DMS 273 (cell line): ENCODE measurements at regions not wholly inside any gene's neighbourhood (a gene's known extent, or its start where the extent isn't known, plus 50 kb on each side); places are given as distances from the start of the nearest gene placed in this dataset.

Experiments
- DNase-seq: peaks from one replicate; lab custom pipeline; 2025; ENCODE audit not compliant: unreplicated experiment; lab: John Stamatoyannopoulos, UW

DNA sequence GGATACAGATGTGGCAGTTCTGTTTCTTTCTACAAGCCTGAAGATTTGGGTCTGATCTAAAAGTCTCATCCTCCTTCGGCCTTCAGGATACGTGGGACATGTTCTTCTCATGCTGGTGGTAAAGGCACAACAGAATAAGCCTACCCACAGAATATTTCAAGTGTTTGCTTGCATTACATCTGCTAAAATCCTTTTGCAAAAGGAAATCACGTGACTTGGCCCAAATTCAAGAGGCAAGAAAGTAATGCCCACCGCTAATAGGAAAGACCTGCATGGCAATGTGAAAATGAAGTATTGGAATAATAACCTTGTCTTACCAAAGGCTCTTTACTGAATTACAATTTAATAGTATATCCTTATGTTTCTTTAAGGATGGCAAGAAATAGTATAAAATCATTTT is 439.9 kb upstream of the TGFBR2 start:
- DNase-seq = no peak

DNA sequence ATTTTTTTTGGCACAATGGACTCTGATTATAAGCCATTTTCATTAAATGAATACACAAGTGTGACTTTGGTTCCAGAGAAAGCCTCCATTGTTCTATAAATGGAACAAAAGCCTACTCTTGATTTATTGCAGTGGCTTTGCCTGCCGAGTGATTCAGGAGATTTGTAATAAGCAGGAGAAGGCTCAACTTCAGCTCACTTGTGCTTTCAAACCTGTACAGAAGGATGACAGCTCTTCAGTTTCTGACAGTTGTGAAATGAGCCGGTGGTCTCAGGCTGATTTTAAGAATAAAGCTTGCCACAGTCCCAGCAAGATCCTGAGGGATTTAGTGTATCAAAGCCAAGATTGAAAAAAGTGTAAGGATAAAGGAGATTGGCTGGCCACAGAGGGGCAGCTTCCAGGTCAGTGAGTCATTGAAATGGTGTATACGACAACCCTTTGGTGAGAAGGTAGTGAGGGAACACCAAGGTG is 438.8 kb upstream of the TGFBR2 start:
- no peak for DNase-seq

DNA sequence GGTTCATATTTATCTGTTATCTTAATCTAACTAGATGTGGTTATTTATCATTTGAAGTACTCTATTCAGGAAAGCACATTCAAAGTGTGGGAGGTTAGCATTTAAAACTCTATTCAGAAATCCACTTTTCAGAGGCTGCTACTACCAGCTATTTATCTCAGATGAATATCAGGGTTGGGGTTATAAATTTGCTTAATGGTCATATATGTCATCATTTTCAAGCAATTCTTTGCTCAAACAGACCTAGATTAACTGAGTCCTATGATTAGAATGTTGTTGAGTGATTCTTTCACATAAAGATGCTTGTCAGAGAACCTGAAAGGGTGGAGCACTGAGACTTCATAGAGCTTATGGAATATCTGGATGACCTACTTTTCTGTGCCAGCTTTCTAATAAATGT is 436.9 kb upstream of the TGFBR2 start:
- DNase-seq = no peak

DNA sequence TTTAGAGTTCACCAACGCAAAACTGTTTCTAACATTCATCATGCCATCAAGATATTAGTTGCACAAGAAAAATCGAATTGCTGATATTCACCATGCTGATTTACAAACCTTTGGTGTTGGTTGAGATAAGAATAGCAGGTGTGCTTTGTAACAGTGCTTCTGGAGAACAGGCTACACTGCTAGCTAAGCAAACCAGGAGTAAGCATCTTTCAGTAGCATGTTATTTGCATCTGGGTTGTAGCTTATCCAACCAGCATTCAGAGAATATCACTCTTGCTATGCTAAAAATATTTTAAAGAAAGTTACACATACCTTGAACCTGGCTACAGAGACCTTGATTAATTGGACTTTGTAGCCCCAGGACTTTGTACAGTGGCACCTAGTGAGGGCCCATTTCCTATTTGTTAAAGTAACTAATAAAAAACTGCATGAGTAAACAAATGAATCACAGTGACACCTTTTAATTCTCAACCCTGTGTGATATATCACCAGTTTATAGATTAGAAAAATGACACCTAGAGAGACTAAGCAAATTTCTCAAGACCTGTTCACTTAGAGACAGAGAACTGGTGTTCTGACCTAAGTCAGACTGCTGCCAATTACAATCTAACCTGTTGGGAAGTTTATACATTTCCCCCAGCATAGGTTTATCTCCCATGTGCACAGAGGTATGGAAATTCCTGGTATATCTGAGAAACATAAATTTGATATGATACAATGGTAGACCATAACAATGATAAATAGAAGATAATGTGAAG is 435.5 kb upstream of the TGFBR2 start:
- DNase-seq = no peak

DNA sequence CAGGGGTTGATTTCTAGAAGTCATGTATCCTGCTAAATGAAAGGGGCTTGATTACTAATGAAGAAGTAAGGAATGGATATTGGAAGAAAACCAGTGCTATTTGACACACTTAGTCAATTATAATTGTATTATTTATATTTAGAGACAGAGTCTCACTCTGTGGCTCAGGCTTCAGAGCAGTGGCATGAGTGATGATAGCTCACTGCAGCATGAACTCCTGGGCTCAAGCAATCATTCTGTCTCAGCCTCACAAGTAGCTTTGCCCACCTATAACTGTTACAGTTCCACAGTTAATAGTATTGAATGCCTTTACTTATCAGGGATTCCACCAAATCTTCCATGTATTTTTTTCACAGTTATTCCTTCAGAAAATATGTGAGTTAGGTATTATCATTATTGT is 432.0 kb upstream of the TGFBR2 start:
- no peak for DNase-seq

DNA sequence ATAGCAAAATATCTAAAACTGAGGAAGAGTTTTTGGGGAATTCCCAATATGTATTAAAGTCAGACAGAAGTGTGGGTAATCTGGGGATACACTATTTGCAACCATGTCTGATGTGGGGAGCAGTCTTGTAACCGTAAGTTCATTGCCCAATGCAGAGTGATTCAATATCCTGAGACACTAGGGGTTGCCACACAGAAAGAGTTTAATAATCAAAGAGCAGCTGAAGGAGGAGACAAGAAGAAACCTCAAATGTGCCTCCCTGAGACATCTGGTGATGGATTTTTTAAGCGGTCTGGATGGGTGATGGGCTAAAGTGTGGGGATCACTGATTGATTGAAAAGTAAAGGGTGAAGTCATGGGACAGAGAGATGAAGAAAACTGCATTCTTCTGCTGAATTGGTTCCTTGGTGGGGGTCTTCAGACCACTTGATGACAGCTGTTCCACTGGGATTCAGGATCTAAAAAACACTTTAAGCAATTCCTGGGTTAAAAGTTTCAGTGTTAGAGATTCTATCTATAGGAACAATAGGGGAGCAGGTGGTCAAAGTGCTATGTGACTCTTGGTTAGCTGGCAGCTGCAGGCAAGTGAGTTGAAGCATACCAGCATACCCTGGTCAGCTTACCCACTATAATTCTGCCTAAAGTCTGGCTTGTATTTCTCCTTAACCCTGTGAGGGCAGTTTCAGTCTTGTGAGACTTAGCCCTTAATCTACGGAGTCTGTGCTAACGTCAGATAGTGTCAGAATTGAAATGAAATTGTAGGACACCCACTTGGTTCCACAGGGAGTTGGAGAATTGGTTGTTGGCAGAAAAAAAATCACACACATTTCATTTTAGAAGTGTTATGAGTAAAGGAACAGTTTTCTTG is 425.9 kb upstream of the TGFBR2 start:
- DNase-seq = peak; percentile 26

DNA sequence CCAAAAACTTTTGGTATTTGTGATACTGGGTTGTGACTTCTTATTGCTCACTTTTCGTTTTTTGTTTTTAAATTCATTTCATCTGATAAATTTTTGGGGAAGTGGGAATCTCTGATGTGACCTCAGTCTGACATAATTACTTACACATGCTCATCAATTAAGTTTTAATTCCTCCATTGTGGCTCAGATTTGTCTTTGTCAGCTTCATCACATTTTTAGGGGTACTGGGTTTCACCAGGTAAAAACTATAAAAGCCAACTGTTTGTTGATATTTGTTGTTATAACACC is 425.3 kb upstream of the TGFBR2 start:
- no peak for DNase-seq

DNA sequence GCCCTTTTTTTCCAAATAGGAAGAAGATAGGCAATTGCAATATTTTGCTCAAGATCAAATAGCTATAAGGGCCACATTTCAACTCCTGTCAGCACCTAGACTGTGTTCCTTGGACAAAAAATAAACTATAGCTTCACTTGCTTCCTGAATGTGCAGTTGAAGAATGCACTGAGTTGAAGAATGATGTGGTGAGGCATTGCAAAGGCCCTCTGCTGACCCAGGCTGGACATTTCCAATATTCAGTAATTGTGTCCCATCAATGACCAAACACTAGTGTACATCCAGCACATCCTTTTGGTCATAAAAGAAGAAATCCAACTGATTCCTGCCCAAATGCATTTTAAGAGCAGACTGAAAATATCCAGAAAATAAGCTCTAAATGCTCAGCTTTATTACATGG is 424.8 kb upstream of the TGFBR2 start:
- no peak for DNase-seq

DNA sequence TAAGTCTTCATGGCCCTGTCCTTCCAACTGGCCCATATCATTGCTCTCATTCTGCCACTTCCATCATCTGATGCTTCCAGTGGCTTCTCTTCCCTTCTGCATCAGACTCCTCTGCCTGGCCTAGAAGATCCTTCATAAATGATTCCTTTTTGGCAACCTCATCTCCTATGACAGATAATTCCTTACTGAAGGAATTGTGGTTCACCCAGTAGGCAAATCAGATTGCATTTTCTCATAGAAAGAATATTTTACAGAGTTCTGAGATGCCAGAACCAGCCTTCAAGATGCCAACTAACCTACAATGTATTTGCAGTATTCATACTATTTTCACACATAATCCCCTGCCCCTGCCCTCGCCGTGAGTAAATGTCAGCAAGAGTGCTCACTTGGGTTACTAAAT is 423.0 kb upstream of the TGFBR2 start:
- no peak for DNase-seq

DNA sequence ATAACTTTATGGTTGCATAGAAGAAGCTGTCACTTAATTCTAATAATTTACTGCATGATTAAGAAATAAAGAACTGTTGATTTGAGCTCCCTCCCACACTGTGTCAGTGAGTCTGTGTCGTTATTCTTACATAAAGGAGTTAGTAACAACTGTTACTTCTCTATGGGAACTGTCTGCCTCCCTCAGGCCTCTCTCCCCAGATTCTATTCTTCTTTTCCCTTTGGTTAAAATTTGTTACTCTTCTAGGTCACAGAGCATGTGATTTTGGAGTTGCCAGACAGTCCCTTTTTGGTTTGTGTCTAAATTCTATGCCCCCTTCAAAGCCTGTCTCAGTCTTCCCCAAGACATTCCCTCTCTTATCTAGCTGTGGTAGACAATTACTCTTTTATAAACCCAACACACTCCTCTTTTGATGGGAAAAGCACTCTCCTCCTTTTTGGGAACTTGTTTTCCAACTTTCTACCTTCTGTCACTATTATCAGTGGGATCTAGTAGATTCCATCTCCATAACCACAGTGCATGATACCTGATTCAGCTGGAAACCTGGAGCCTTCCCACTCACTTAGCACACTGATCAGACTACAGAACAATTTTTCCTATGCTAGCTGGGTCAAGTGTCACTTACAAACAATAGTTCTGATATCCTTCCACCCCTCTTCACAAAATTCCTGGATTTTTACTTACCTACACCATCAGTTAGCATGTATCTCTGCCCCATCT is 422.1 kb upstream of the TGFBR2 start:
- DNase-seq = no peak

DNA sequence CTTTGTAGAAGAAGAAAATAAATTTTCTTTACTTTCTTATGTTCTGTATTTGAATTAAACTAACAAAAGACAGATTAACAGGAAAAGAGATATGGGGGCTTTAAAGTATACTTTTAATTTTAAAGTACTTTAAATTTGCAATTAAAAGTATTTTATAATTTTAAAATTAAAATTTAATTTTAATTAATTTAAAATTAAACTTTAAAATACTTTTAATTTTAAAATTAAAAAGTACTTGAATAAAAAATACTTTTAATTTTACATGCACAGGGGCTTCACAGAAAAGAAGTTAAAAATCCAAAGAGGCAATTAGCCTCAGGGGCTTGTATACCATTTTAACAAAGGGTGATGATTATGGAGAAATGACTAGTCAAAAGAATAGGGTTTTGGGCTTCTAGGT is 420.5 kb upstream of the TGFBR2 start:
- no peak for DNase-seq

DNA sequence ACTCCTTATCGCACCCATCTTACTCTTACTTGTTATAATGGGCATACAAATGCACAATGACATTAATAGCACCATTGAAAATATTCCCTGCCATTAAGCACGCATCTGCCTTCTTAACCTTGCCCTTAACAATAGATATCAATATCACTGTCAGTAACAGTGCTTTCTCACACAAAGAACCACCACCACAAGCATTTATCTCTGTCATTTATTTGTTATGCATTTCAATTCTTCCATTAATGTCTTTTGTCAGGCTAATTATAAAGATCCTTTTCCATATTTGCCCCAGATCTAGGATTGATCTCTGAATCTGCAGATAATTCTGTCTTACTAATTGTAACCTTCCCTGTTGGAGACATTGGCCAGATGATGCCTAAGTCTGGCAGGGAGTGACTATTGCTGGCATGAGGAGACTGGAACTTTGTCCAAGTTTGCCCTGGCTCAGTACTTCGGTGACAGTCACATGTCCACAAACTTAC is 419.6 kb upstream of the TGFBR2 start:
- no peak for DNase-seq

DNA sequence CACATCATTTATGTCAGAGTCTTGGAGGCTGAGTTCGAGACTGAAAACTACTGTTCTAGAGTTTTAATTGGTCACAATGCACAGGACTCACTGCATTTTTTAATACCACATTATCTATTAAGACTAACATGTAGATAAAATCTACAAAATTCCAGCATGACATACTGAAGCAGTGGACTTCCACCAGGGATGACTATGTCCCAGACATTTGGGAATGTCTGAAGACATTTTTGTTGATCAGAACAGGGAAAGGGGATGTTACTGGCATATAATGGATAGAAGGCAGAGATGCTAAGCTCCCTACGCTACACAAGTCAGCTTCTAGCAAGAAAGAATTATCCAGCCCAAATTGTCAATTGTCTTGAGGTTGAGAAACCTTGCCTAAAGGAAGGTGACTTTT is 419.0 kb upstream of the TGFBR2 start:
- DNase-seq = no peak

DNA sequence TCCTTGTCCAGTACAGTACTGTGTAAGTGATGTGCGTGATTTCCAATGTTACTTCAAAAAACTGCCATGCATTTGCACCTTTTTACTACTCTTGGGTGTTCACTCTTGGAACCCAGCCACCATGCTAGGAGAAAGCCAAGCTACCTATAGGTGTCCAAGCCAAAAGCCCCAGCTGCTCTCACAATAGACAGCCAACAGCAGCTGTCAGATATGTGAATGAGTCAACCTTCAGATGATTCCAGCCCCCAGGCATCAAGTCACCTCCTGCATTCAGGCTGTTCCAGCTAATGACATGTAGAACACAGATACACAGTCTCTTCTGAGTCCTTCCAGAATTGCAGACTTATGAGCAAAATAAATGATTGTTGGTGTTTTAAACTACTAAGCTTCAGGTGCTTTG is 417.7 kb upstream of the TGFBR2 start:
- DNase-seq = peak; percentile 82

DNA sequence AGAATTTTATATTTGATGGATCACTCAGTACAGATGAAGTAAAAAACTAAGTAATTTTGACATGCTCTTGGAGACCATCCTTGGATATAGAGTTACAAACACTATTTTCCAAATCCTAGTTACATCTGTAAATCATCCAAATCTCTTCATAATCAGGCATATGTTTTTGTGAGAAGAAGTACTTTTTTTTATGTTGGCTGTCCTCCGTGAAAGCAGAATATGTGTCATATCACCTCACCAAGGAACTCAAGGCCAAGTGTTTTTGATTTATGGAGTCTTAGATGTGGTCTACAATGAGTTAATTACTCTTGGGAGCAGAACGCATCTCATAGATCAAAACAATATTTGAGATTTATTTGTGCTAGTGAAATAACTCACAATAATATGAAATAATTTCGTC is 416.5 kb upstream of the TGFBR2 start:
- no peak for DNase-seq

DNA sequence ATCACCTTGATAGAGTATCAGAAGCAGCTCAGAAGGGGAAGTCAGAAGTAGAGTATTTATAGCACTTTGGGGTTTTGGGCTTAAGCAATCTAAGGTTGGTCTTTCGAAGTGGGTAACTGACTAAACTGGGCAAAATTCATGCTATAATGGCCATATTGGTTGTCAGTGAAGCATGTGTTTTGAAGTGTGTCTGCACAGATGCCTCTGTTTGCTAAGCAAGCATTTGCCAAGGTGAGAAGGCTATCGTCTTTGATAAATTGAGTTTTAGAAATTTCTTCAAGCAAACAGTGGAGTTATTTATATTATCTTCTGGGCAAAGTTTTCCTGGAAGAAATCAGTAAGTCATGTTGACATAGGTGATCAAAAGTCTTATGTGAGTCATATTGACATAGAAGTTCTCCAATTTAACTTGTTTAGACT is 412.8 kb upstream of the TGFBR2 start:
- peak; percentile 4 for DNase-seq

DNA sequence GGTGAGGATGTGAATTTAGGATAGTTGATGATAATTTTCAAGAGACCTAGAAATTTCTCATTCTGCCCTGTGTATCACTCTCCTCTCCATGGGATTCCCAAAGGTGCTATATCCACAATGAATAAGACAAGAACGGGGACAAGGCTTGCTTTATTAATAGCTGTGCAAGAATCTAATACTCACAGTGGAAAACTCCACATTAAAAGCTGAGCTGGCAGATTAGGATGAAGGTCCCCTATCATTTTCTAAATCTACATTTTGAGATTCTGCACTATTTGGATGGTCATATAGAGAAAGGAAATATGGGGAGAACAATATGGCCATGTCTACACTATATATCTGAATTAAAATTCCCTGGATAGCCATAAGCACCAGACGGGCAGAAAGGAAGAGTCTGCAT is 411.0 kb upstream of the TGFBR2 start:
- DNase-seq = no peak

DNA sequence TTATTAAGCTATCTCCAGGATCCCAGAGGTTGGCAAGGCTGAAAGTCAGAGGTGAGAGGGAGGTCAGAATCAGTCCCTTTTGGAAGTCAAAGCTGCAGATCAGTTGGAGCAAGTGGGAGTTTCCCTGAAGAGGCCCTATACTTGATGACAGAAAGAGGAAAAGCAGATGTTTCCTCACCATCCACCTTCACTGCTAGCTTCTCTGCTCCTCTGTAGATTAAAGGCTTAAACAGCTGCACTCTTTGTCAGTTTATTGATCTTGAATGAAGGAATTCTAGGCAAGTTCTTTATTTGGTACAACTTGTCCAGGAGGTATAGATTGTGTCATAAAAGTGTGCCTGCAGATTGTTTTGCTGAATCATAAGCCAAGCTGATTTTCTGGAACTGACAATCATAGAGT is 408.2 kb upstream of the TGFBR2 start:
- DNase-seq = no peak

DNA sequence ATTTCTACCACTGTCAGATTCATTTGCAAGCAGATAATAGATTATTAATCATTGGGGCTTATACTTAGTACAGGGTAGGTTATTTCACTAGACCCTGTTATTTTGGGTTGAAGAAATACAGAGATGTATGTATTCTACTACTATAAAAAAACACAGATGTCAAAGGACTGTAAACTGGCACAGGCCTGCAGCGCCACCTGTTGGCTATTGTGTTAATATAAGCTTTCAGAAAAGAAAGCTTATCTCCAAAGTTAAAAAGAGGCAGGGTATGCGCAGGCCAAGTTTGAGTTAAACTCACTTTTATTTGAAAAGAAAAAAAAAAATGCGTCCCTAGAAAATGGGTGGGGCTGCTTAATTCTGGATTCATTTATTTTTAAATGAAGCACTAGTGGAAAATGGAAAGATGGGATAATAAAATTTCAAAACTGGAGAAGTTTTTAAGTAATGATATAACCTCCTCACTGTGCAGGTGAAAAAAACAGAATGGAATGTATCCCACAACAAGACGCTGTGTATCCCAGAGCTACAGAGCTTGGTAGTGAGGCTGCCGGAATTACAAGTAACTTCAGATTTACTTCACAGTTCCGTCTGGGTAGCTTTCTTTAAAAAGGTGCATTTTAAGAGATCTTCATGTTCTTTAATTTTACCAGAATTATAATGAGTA is 407.2 kb upstream of the TGFBR2 start:
- peak; percentile 75 for DNase-seq

DNA sequence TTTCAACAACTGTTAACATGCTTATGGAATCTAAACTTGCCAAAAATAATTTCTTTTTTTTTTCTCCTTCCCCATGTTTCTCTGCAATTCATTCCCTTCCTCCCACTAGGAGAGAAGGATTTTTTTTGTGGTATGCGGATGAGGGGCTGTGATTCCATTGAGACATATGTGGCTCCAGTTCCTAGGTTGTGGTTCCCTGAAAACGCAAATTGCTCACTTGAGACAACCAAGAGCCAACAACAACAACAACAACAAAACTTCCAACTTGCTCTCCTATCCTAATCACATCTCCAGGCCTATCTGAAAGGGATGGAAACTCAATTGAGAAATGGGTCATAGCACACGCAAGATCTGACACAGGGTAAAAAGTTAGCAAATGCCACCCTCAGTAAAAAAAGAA is 406.5 kb upstream of the TGFBR2 start:
- no peak for DNase-seq

DNA sequence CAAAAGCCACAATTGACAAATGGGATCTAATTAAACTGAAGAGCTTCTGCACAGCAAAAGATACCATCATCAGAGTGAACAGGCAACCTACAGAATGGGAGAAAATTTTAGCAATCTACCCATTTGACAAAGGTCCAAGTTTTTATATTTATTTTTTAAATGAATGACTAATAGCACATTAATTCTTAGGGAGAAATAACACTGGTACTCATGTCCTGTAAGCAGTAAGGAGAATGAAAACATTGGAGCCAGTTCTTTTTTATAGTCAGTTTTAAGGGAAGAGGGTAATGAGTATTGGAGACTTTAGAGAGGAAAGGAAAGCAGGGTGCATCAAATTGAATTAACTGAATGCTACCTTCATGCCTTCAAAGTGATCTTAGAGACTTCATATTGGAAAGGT is 404.7 kb upstream of the TGFBR2 start:
- DNase-seq = no peak
